Activated effector memory CD4-positive, alpha-beta T cell treated with Interleukin-2 at 50 U/mL for 16 hours (primary cell): ENCODE measurements at regions not wholly inside any gene's neighbourhood (a gene's known extent, or its start where the extent isn't known, plus 50 kb on each side); places are given as distances from the start of the nearest gene placed in this dataset.
"Not testable (repeated sequence)": the region's sequence is repeated elsewhere in the genome, so short reads cannot be mapped to it uniquely, and the experiment has no call there.

Experiments
- DNase-seq: peaks from one replicate; pipeline ENCODE4 v3.0.0-alpha.2; 2020

GRCh38 chr2:83959266-83959665, 499.8 kb downstream of the SUCLG1 start:
- DNase-seq: no peak

GRCh38 chr2:83956991-83957390, 502.1 kb downstream of the SUCLG1 start:
- no peak for DNase-seq

DNA sequence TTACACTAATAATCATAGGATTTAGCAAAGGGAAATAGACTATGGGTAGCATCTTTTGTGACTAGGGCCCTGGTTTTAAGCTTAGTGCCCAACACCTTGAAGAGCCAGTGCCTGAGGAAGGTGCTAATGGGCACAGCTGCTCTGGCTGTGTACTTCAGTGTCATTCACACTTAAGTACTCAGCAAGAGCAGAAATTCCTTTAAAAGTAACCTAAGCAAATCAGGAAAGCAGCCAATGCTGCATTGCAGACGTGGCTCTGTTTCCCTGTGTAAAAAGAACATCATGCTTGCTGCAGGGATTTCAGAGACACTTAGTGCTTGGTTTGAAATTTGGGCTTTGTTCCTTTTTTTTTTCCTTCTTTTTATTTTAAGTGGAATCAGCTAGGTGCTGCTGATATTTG, 505.4 kb downstream of the SUCLG1 start:
- DNase-seq: no peak

- no peak for DNase-seq
Measured at GRCh38 chr2:83951378-83951947, 507.6 kb downstream of the SUCLG1 start.

DNA sequence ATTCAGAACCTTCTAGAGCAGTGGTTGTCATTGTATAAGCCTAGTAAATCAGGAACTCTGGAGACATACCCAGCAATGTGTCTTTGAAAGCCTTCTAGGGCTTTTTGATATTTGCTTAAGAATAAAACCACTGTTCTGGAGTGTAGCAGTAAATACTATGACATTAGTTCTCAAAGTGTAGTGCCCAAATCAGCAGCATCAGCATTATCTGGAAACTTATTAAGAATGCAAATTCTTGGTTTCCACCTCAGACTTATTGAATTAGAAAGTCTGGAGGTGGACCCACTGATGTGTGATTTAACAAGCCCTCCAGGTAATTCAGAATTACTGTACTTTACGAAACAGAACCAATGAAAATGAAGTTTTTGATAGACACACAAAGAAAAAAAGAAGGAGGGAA, 509.7 kb downstream of the SUCLG1 start:
- DNase-seq: no peak

DNA sequence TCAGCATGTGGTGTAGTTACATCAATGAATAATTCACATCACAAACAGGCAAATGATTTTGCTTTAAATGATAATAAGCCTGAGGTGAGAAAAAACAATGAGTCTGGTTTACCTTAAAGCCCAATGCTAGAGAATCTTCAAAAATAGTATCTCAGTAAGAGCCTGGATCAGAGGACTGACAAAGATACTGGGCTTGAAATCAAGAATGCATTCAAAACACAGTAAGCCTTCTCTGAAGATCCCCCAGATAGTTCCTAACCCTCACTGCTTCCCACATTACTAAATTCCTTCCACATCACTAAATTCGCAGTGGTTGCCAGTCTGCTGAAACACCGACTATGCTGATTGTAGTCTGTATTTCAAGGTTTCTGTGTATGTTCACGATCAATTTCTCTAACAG, 514.9 kb downstream of the SUCLG1 start:
- no peak for DNase-seq

- no peak for DNase-seq
Measured at GRCh38 chr2:83943265-83943664, 515.8 kb downstream of the SUCLG1 start.

GRCh38 chr2:83941886-83942285, 517.2 kb downstream of the SUCLG1 start:
- DNase-seq: no peak

- DNase-seq: no peak
Measured at GRCh38 chr2:83933749-83934148, 525.3 kb downstream of the SUCLG1 start.

DNA sequence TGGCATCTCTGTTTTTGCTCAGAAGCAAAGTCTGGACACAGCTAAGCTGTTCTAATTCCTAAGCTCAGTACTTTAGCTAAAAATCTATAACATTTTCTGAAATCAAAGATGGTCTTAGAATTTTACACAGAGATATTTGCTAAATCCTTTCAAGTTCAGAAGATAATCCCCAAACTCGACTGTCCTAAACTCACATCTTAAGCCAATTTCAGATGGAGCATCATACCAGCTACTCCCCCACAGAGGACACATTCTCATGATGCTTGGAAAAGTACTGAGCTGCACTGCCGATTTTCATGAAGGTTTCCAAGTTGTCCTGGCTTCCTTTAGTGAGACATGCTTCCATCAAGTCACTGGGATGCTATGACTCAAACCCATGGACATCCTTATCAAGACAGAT, 535.5 kb downstream of the SUCLG1 start:
- DNase-seq: no peak

DNA sequence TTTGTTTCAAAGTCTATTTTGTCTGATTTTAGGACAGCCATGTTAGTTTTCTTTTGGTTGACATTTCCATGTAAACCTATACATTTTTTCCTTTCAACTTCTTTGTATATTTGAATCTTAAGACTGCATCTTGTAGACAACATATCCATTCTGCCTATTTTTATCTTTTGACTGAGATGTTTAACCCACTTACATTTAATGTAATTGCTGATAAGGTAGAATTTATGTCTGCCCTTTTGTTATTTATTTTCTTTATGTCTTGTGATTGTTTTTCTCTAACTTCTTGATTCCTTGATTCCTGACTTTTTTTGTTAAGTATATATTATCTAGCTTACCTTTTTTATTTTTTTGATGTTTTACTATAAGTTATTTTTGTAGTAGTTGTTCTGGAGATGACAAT, 542.5 kb downstream of the SUCLG1 start:
- no peak for DNase-seq

DNA sequence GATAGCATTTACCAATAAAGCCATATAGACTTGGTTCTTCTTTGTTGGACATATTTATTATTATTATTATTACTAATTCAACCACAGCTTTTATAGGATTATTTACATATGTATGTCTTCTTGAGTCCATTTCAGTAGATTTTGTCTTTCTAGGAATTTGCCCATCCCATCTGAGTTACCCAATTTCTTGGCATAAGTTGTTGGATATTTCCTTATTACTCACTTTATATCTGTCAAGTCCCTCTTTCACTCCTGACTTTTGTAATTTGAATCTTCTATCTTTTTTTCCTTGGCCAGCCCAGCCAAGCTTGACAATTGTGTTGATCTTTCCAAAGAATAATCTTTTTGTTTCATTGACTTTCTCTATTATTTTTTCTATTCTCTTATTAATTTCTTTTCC, 543.7 kb downstream of the SUCLG1 start:
- DNase-seq: no peak

DNA sequence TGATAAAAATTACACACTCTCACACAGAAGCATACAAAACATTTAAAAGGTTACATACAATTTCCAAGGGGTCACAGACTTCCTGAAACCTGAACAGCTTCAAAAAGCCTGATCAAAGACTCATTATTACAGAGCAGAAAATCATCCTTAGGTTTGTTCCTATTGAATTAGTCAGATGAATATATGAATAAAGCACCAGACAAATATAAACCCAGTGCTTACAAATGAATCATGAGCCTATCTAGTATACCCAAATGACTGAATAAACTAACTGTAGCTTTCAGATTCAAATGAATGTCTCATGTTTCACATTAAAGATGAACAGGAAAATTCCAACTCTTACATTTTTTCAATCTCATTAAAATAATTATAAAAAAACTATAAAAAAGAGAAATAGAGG, 550.3 kb downstream of the SUCLG1 start:
- DNase-seq: no peak

DNA sequence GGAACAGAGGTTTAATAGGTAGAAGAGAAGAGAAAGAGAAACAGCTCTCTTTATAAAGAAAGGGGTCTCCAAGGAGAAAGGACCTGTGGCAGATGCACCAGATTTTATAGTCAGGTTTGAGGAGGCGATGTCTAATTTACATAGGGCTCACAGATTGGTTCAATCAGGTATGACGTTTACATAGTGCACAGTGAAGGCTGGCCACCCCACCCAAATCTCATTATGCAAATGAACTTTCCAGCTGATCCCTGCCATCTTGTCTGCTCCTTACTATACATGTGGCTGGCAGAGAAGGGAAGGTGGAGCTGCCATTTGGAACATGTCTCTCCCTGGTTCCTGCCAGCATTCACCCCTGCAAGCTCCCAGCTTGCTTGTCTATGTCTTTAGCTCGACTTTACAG, 557.8 kb downstream of the SUCLG1 start:
- no peak for DNase-seq

- no peak for DNase-seq
Measured at GRCh38 chr2:83900862-83901261, 558.2 kb downstream of the SUCLG1 start.

GRCh38 chr2:83899271-83899670, 559.8 kb downstream of the SUCLG1 start:
- DNase-seq: no peak

DNA sequence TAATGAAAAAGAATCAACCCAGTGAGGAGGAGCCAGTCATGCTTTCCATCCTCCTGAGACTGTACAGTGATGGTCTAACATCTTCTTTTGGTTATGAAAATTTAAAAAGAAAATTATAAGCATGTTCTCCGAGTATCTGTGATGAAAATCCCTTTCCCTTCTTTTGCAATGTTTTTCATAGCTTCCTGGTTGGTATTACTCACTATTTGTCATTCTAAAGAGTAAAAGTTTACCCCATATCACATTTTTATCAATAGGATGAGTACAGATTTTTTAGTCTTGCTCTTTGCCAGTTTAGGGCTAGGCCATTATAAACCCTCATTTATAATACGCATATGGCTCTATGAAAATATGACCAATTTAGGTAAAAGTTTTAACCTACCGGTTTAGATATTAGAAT, 564.1 kb downstream of the SUCLG1 start:
- no peak for DNase-seq

DNA sequence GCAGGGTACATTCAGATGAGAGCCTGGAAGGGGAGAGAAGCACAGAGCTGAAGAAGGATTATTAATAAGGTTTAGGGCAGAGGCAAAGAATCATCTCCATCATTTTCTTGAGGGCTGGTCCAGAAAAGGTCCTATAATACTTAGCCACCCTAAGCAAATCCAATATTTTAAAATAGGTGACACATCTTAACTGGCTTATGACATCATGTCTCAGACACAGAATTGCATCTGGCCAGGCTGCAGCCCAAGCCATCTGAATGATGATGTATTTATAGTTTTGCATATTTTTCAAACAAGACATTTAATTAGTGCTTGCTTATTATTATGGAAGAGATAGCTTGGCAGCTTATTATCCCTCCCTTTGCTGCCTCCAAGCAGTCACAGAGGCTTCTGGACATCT, 571.3 kb downstream of the SUCLG1 start:
- DNase-seq: no peak

GRCh38 chr2:83879127-83879526, 580.0 kb downstream of the SUCLG1 start:
- no peak for DNase-seq

DNA sequence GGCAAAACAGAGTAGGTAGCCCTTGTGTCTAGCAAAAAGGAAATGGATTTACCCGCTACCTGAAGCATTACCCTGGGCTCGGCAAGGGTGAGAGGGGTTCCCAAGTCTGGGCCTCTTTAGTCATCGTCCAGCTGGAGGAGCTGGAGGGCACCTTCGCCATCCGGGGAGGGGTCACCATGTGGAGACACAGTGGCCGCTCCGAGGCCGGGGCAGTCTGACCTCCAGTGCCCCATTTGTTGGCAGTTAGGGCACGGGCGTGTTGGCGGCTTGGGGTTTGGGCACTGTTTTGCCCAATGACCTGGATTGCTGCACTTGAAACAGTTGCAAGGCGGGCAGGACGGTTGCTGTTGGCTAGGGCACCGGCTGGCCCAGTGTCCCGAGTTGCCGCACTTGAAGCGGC, 581.8 kb downstream of the SUCLG1 start:
- not testable (repeated sequence) for DNase-seq

DNA sequence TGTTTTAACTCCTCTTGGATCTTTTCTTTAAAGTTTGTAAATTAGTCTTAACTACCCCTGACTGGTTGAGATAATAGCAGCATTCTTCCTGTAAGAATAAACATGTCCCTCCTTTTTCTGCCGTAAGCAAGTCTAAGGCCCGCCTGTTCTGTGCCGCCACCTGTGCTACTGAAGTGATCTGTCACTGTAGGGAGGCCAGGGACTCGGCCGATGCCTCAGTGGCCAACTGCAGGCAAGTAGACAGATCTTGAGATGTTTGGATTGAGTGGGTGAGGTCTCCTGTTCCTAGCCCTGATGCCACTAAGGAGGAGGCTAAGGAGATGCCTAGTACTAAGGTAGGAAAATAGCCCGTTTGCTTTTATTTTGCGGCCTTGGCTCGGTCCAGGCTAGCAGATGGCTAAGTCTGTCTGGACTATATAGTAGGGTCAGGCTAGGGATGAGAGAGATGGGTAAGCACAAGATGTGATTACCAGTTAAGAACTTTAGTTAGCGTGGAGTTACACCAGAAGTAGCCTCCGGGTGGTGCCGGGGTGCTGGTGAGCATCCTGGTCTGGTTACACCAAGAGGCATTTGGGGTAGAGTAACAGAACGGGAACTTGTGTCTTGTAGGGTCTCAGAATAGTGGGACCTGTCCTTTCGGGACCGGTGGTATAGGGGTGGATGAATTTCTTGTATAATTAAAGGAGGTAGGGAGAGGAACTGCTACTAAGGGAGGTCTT, 584.2 kb downstream of the SUCLG1 start:
- no peak for DNase-seq

DNA sequence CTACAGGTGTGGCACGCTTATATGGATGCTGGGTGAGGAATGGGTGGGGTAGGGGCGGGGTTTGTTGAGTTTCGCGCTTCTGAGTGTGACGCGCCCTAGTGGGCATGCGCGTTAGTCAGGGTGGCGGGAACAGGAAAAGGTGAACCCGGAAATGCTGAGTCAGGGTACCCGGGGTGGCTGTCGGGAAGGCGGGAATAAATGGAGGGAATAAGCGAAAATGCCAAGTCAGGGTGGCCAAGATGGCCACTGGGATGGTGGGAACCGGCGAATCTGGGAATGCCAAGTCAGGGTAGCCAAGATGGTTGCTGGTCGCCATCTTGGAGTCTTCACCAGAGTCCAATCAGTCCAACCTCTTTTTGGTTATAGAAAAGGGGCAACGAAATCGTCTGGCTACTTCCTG, 585.0 kb downstream of the SUCLG1 start:
- no peak for DNase-seq

- DNase-seq: no peak
Measured at GRCh38 chr2:83873110-83873509, 586.0 kb downstream of the SUCLG1 start.

GRCh38 chr2:83866211-83866610, 592.9 kb downstream of the SUCLG1 start:
- no peak for DNase-seq

- DNase-seq: no peak
Measured at GRCh38 chr2:83862600-83862999, 596.5 kb downstream of the SUCLG1 start.
